Vagina (tissue), 2 donors: ENCODE measurements at regions not wholly inside any gene's neighbourhood (a gene's known extent, or its start where the extent isn't known, plus 50 kb on each side); places are given as distances from the start of the nearest gene placed in this dataset.

ENCODE experiments used
- DNase-seq, 2 donors: peaks; one replicate each; pipeline ENCODE4 v3.0.0-alpha.2; 2017; ENCODE audit errors: extremely low spot score in 2 of 2
- H3K27ac ChIP-seq: fragments of 200-600 bp; sonication (generic); one replicate; pipeline ENCODE4 v1.5.1; 2019
- H3K27me3 ChIP-seq: fragments of 200-600 bp; sonication (generic); one replicate; pipeline ENCODE4 v1.5.1; 2019
- H3K36me3 ChIP-seq, 2 donors: fragments of 200-600 bp; sonication (generic); one replicate each; pipeline ENCODE4 v1.5.1; 2017 to 2019
- H3K4me1 ChIP-seq: fragments of 200-600 bp; sonication (generic); one replicate; pipeline ENCODE4 v1.5.1; 2019
- H3K4me3 ChIP-seq, 2 donors: fragments of 200-600 bp; sonication (generic); 1 replicate in 1 of 2; 2 replicates in 1 of 2; pipeline ENCODE4 v1.5.1; 2016 to 2019
- H3K9me3 ChIP-seq: fragments of 200-600 bp; sonication (generic); one replicate; pipeline ENCODE4 v1.5.1; 2019
- POLR2A ChIP-seq, 2 donors: fragments of 450-650 bp; IDR thresholded peaks; one replicate each; pipeline ENCODE4 v1.6.1; 2017; ENCODE audit warnings: antibody characterized with exemption in 2 of 2, mild to moderate bottlenecking in 2 of 2, moderate library complexity in 2 of 2
- POLR2AphosphoS5 ChIP-seq, 2 donors: sonication (generic); formaldehyde crosslinking; IDR thresholded peaks; one replicate each; pipeline ENCODE4 v1.9.0; 2017; ENCODE audit warnings: antibody characterized with exemption in 2 of 2, mild to moderate bottlenecking in 2 of 2, low read depth in 1 of 2; ENCODE audit not compliant: insufficient read depth in 1 of 2
- intact Hi-C: fragments of 100-400 bp; cut with DNase I; formaldehyde crosslinking; loops from one replicate; pipeline ENCODE4 v1.15.1; 2023
- TF ChIP-seq, protein P1 (sequence below), 3 experiments: fragments of 450-650 bp in 2 of 3; fragments of 200-600 bp in 1 of 3; sonication (generic) in 1 of 3; IDR thresholded peaks; one replicate each; pipeline ENCODE4 v1.5.1; 2017 to 2019; ENCODE audit warnings: antibody characterized with exemption in 3 of 3, mild to moderate bottlenecking in 2 of 3, moderate library complexity in 2 of 3

DNA sequence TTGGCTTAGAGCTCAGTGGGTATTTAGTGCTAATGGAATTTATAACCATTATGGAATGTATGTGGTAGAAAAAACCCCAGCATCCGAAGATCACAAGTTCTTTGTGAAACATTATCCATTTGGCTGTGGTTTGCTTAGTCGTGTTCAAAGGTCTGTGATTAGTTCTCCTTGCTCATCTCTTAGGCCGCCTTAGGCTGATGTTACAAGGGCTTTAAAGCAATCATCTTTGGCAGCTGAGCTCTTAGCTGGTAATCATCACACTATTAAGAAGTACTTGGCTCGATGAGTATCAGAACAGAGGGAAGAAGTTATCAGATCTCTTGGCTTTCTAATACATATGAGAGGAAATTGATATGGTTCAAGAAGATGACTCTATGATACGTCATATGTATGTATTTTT lies 124.1 kb upstream of the E2F7 start:
- Histone ChIP-seq H3K4me1 (no peaks in the 10 kb centered on the region), H3K27ac (no peak overlapping the region), H3K36me3 (no peaks in the 10 kb centered on the region), H3K27me3 (no peaks in the 10 kb centered on the region), H3K9me3 (no peaks in the 10 kb centered on the region), H3K4me3 (no peak overlapping the region)
- intact Hi-C loops, result no loop called here
- TF ChIP-seq, protein P1, sequence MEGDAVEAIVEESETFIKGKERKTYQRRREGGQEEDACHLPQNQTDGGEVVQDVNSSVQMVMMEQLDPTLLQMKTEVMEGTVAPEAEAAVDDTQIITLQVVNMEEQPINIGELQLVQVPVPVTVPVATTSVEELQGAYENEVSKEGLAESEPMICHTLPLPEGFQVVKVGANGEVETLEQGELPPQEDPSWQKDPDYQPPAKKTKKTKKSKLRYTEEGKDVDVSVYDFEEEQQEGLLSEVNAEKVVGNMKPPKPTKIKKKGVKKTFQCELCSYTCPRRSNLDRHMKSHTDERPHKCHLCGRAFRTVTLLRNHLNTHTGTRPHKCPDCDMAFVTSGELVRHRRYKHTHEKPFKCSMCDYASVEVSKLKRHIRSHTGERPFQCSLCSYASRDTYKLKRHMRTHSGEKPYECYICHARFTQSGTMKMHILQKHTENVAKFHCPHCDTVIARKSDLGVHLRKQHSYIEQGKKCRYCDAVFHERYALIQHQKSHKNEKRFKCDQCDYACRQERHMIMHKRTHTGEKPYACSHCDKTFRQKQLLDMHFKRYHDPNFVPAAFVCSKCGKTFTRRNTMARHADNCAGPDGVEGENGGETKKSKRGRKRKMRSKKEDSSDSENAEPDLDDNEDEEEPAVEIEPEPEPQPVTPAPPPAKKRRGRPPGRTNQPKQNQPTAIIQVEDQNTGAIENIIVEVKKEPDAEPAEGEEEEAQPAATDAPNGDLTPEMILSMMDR (IDR thresholded peaks at IDR 0.05), result no peak
- TF ChIP-seq POLR2A (IDR thresholded peaks at IDR 0.05) (no peak), POLR2AphosphoS5 (IDR thresholded peaks at IDR 0.05; ENCODE audit: insufficient read depth in 1 of 2, low read depth in 1 of 2) (no peak)
- no peak for DNase-seq

DNA sequence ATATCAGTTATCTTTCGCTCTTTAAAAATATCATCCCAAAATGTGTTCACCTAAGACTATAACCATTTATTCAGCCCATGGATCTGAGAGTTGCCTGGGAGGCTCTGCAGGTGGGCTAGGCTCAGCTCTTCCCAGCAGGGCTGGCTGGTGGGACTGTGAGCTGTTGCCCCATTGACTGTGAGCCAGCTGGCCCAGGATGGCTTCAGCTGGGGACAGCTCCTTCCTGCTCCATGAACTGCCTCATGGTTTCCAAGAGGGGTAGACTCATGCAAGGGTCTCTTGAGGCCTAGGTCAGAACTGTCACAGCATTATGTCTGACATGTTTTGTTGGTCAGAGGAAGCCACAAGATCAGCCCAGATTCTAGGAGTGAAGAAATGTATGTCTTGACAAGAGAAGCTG lies 114.1 kb upstream of the E2F7 start:
- Histone ChIP-seq H3K4me1 (no peaks in the 10 kb centered on the region), H3K27me3 (no peaks in the 10 kb centered on the region), H3K36me3 (no peaks in the 10 kb centered on the region), H3K9me3 (no peaks in the 10 kb centered on the region), H3K27ac (no peak overlapping the region), H3K4me3 (no peak overlapping the region)
- TF ChIP-seq, protein P1 (IDR thresholded peaks at IDR 0.05), result no peak
- no peak for TF ChIP-seq POLR2A (IDR thresholded peaks at IDR 0.05)
- no peak for TF ChIP-seq POLR2AphosphoS5 (IDR thresholded peaks at IDR 0.05; ENCODE audit: insufficient read depth in 1 of 2, low read depth in 1 of 2)
- intact Hi-C loops, result no loop called here
- DNase-seq, result no peak

DNA sequence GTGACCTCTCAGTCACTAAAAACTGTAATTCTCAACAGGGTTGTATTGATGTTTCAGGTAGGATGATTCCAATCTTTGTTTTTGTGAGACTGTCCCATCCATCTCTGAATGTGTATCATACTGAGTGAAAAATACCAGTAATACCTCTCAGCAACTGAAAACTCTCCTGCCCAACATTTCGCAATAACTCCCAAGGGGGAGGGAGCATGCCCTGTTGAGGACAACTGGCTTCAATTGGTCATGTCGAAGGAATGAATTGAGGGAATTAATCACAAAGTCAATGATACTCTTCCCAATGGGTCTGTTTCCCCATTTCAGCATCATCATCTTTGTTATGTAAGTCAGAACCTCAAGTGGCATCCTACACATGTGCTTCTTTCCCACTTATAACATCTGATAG lies 102.4 kb upstream of the E2F7 start:
- Histone ChIP-seq H3K36me3 (no peaks in the 10 kb centered on the region), H3K27me3 (no peaks in the 10 kb centered on the region), H3K4me3 (no peak overlapping the region), H3K9me3 (no peaks in the 10 kb centered on the region), H3K27ac (no peak overlapping the region), H3K4me1 (no peaks in the 10 kb centered on the region)
- TF ChIP-seq POLR2AphosphoS5 (IDR thresholded peaks at IDR 0.05; ENCODE audit: insufficient read depth in 1 of 2, low read depth in 1 of 2), result no peak
- TF ChIP-seq POLR2A (IDR thresholded peaks at IDR 0.05), result no peak
- TF ChIP-seq, protein P1 (IDR thresholded peaks at IDR 0.05), result no peak
- DNase-seq, result no peak
- intact Hi-C loops, result no loop called here

DNA sequence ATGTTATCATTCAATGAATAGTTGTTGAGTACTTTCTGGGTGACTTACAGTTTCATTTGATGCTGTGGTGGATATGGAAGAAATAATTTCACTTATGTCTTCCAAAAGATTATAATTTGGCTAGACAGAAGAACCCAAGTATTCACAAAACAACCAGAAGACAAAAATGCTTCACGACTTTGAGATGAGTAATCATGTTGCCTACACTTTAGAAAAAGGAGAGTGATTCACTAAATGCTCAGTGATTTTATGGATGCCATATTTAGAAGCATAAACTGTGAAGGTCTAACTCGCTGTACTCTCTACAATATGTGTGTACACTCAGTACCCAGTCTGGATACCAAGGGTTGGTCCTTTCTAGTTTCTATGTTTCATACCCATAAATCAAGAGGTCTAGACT lies 101.3 kb upstream of the E2F7 start:
- no peak overlapping the region for H3K27ac ChIP-seq
- TF ChIP-seq POLR2AphosphoS5 (IDR thresholded peaks at IDR 0.05; ENCODE audit: insufficient read depth in 1 of 2, low read depth in 1 of 2) (no peak), POLR2A (IDR thresholded peaks at IDR 0.05) (no peak)
- TF ChIP-seq, protein P1 (IDR thresholded peaks at IDR 0.05), result no peak
- H3K4me1 ChIP-seq, result no peaks in the 10 kb centered on the region
- intact Hi-C loops, result no loop called here
- H3K27me3 ChIP-seq, result no peaks in the 10 kb centered on the region
- no peak overlapping the region for H3K4me3 ChIP-seq
- H3K9me3 ChIP-seq, result no peaks in the 10 kb centered on the region
- no peaks in the 10 kb centered on the region for H3K36me3 ChIP-seq
- DNase-seq, result no peak

DNA sequence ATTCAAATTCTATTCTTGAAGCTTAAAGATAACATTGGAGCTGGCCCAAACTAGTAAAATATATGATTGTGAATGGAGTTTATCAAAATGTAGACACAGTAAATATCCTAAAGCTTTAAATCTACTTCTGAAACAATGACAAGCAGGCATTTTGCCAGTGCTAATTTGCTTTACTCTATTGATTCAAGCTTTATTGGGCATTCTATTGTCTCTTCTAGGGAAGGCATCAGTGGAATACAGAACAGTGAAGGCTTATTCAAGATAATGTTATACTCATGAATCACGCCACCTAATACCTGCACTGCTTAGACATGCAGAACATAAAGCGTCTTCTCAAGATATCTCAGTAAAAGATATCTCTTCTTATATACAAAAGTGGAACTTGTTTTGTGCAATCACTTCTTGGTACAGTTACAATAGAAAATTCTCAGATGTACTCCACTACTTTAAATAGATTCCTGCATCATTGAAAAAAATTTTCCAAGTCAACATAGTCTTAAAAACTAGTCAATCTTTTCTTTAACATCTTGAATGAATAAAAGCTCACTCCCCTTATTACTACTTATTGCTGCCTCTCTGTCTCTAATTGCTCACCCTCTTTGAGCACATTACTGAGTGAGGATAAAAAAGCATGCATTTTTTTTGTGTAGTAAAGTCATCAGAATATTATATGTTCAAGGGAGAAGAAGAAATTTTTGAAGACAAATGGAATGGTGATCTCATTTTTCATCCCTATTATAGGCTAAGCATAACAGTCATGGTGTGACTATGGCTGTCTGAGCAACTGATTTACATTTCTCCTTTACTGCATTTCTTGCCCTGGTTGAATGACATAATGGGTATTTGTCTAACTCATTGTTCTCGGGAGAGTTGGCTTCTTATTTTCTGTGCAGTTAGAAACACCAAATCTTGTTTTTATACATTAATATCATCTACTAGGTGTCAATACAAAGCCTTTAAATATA lies 98.0 kb upstream of the E2F7 start:
- intact Hi-C loops, result no loop called here
- H3K27ac ChIP-seq, result no peak overlapping the region
- TF ChIP-seq POLR2AphosphoS5 (IDR thresholded peaks at IDR 0.05; ENCODE audit: insufficient read depth in 1 of 2, low read depth in 1 of 2) (no peak), POLR2A (IDR thresholded peaks at IDR 0.05) (no peak)
- TF ChIP-seq, protein P1 (IDR thresholded peaks at IDR 0.05), result no peak
- H3K36me3 ChIP-seq, result no peaks in the 10 kb centered on the region
- no peaks in the 10 kb centered on the region for H3K9me3 ChIP-seq
- H3K27me3 ChIP-seq, result no peaks in the 10 kb centered on the region
- no peak overlapping the region for H3K4me3 ChIP-seq
- no peaks in the 10 kb centered on the region for H3K4me1 ChIP-seq
- DNase-seq, result no peak
